Activated CD4-positive, alpha-beta T cell treated with anti-CD3 and anti-CD28 coated beads, Interleukin-10, Interleukin-2, amounts not matched to agents 100 ng/mL and 50 ng/mL, durations not matched to agents 16 hours and 8 hours (primary cell): ENCODE measurements at regions not wholly inside any gene's neighbourhood (a gene's known extent, or its start where the extent isn't known, plus 50 kb on each side); places are given as distances from the start of the nearest gene placed in this dataset.

ENCODE experiments used
- DNase-seq: peaks from one replicate; pipeline ENCODE4 v3.0.0-alpha.2; 2020

DNA sequence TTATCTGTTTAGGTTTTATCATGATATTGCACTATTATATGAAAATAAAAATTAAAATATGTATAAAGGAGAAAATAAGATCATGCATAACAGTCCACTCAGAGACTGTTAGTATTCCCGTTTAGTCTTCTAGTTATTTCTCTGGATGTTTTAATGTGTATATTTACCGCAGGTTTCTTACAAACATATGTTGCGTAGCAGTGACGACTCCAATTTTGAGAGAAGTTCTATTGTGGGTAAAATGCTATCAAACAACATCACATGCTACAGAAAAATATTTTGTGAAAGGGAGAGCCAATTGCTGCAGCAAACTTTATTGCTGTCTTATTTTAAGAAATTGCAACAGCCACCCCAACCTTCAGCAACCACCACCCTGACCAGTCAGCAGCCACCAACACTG lies 72.4 kb upstream of the NXT1 start:
- no peak for DNase-seq

DNA sequence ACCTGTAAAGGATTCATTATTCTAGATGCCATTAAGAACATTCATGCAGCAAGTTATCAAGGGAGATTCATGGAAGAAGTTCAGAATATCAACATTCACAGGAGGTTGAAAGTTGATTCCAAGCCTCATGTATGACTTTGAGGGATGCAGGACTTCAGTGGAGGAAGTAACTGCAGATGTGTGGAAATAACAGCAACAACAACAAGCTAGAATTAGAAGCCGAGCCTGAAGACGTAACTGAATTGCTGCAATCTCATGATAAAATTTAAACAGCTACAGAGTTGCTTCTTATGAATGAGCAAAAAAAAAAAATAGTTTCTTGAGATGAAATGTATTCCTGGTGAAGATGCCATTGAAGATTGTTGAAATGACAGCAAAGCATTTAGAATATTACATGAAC lies 73.3 kb upstream of the NXT1 start:
- no peak for DNase-seq

DNA sequence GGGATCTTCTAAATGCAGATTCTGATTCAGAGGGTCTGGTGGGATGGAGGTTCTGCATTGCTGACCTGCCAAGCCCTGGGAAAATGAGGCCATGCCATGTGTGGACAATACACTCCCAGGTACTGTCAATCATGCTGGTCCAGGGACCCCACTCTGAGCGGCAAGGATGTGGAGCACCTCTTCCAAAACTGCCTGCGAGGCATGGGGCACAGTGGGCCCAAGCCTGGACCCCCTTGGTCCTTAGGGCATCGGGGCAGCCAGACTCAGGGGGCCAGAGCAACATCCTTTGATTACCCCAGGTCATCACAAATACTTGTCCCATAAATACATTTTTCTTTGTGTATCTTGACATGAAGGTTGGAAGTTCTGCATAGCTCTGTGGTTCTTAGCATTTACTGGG lies 76.8 kb upstream of the NXT1 start:
- DNase-seq = no peak

DNA sequence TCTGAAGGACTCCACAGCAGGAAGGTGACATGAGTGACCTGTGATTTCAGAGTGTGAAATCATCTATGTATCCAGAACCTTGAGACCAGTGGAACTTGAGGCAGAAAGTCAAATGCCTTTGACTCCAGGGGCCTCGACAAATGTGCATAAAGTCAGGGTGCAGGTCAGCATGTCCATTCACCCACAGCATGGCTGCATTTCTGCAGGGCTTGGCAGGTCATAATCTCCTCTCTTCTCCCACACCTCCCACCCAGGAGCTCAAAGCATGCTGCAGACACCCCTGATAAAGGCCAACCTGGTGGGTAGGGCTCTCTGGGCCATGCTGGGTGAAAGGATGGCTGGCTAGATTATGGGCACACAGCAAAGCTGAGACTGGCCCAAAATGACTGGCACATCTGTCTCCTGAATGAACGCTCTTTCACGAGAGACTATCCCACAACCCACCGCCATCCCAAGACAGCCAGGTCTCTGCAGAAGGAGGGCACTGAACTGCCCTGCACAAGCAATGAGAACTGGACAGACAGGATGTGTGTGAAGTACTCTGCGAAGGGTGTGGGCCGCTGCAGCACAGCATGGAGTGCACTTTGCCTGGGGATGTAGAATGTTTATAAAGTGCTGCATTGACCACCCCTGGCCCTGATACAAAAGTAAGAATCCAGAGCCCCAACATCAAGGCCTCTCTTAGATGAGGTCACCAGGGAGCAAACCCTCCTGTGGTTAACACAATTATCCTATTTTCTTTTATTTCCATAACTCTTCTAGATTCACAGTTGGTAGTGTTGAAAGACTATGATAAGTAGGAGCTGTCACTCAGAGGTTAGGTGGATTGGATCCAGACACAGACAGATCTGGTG lies 78.2 kb upstream of the NXT1 start:
- DNase-seq = no peak

DNA sequence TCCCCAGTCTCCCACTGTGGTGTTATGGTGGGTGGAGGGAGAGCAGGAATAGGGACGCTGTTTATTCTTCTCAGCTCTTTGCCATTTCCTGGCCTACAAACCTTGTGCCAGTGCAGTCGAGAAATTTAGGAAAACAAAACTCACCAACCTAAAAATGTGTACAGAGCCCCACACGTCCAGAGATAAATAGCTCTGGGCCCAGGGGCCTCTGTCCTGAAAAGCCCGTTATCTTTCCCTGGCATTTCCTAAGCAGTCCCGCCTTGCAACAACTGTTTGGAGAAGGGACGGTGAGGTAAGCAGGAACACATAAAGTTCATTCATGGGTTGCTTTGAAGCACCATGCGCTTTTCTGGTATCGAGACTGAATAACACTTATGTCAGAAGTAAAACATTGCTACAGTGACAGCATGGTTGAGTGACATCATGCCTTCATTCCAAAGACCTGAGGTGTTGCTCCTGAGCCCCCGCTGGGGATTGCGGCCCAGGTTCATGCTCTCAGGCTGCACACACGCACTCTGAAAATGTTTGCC lies 80.1 kb upstream of the NXT1 start:
- DNase-seq = no peak

DNA sequence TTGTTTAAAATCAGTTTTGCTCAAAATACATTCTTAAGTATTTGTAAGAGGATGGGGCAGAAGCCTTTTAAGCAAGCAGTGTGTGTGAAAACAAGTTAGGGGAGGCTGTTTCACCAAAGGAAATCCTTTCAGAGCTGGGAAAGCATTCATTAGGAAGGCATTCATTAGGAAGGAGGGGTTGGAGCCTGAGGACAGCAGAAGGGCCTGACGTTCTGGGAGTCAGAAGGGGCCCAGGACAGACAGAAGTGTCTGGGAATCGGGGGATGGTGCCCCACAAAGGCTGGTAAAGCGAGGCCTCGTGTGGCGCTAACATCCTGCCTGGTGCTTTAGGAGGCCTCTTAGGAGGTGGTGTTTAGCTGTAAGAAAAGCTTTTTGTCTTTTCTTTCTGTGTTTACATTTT lies 80.6 kb upstream of the NXT1 start:
- no peak for DNase-seq

DNA sequence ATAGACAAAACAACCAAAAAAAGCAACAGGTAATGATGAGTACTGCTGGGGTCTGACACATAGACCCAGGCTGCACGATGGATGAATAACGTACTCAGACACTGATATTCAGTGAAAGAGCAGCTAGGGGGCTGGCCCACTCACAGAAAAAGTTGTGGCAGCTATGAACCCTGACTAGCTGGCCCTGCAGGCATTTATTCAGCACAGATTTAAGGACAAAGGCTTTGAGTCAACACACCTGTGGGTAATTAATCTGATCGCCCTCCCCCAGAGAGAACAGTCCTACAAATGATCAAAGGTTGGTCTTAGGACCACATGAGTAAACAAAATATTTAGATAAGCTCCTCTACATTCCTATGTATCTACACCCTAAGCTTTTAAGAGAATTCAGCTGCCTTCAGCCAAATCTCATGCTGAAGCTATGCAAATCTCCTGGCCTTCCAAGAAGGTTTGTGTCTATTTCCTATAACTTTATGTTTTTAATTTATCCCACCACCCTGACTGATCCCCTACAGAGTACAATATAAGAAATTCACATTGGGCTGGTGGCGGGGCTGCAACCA lies 81.7 kb upstream of the NXT1 start:
- no peak for DNase-seq

DNA sequence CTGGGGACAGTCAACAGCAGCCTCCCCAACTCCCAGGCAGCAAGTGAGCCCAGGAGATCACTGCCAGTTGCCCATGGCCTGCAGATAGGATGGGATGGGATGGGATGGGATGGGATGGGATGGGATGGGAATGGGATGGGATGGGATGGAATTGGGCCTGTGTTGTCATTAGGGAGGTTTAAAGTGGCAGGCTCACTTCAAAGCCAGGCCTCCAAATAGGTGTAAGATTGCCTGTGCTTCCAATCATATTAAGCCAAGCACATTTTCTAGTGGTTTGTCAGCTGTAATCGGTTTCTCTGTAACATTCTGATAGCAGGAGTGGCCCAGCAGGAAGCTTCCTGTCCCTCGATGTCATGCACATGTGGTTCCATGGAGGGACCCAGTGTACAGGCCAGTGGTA lies 82.7 kb upstream of the NXT1 start:
- no peak for DNase-seq

DNA sequence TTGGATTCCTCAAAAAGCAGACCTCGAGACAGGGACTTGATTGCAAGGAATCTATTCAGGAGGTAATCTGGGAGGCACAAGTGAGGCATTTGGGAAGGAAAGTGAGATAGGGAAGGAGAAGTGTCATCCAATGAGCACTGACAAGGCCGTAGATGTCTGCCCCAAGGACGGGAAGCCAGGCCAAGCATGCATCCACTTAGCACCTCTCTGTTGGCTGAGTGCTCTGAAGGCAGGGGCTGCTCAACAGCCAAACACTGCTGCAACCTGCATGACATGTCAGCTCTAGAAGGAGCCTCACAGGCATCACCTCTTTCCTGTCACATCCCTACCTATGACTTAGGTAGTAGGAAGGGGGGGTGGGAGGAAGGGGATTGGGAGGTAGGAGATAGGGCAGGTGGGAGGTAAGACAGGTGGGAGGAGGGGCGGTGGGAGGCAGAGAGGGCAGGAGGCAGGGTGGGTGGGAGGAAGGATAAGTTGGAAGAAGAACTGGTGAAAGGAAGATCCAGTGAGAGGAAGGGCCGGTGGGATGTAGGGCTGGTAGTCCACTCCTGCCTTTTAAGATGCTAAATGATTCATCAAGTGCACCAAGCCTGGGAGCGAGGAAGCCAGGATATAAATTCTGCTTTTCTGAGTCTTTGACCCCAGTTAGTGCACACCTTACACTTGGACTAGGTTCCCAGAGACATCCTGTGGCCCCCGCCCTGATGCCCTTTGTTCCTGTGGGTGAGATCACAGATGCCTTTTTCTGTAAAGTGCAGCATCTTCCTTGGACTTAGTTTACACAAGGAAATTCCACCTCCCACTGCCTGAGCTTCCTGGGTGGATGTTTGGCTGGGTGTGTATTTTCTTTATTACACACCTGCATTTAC lies 83.8 kb upstream of the NXT1 start:
- DNase-seq = no peak

DNA sequence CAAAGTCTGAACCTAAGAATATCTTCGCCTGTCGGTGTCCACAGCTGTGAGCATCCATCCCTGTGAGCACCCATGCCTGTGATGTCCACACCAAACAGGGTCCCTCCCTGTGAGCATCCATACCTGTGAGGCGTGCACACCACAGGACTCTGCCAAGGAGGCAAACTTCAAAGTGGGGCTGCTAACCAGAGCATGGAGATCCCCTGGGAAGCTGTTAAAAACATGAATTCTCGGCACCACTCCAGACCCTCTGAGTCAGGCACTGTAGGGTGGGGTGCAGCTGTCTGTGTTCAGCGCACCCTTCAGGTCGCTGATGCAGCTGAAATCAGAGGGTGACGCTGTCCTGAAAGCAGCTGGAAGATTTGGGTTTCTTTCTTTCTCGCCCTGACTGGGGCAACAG lies 85.4 kb upstream of the NXT1 start:
- no peak for DNase-seq

DNA sequence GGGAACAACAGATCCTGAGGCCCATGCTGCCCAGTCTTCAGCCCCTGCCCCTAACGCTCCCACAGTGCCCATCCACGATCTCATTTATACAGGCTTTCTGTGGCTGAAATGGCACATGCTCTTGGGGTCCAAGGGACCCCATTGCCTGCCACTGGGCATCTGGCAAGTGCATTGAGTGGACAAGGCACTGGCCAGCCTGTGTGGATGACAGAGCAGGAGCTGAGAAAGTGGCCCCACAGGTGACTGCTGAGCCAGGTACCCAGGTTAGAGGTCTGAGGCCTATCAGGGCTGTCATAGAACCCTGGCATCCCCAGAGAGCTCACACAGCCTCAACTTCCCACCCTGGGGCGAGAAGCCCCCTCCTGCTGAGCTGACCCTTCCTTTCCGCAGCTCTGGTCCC lies 86.0 kb upstream of the NXT1 start:
- DNase-seq = no peak

DNA sequence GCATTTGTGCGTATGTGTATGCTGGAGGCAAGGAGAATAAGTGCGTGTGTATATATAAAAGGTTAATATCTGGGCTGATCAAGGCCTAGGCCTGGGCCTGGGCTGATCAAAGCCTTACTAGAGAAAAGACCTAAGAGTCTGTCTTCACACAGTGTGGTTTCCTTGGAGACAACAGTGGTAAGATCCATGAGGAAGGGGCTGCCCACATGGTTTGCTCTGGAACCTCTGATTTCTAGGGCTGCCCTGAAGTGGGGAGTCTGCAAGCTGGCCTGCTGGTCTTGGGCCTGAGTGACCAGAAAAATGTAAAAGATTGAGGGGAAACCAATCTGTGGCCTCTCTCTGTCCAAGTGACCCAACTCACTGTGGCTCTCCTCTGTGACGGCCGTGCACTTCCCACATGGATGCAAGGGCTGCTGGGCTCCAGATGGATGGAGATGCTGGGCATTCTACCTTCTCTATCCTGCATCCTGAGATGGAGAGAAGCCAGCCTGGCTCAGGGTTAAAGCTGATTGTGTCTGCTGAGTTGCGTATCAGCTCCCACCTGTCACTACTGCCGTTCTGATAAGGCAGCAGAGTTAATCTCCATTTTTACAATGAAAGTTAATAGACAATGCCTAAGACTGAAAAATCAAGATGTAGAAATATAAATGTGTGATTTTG lies 90.3 kb upstream of the NXT1 start:
- DNase-seq = no peak

DNA sequence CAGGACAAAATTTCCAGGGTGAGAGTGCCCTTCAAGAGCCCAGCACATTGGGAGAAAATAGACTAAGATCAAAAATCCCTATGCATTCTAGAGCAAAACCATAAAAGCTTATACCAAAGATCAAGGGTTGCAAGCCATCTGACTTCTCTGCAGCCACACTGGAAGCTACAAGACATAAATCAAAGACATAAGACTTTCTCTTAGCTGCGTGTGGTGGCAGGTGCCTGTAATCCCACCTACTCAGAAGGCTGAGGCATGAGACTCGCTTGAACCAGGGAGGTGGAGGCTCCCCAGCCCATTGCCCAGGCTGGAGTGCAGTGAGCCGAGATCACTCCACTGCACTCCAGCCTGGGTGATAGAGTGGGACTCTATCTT lies 91.9 kb upstream of the NXT1 start:
- DNase-seq = no peak

DNA sequence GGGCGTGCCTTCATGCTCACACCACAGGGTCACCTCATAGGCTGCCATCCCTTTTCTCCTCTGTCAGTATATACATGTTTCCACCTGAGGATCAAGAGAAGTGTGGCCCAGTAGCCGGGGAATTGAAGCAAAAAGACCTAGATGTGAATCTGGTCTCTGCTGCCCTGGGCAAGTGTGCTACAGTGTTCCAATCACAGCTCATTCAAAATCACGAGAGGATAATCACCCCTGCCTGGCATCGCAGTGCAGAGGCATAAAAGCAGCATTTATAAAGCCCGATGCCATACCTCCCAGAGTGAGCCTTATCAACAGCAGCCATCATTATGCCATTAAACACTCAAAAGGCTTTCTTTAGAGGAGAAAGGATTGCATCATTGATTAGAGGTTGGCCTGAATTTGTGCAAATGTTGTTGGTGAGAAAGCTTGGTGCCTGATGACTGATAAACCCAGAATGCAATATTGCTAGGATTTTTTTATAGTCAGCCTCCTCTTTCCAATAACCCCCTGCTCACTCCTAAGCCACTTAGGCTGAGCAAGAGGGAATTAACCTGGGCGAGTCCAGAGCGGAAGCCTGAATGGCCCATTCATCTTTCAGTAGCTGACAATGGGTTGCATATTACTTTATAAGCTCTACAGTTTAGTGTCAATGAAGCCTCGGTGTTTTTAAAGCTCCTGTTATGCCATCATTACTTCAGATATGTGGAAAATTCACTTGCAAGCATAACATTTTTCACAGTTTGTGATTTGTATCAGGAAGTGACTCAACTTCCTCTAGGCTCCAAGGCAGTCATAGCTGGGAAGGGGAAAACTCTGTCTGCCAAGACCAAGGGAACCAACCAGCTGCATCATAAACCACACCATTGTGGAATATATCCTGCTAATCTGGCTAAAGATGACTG lies 92.5 kb upstream of the NXT1 start:
- DNase-seq = no peak

DNA sequence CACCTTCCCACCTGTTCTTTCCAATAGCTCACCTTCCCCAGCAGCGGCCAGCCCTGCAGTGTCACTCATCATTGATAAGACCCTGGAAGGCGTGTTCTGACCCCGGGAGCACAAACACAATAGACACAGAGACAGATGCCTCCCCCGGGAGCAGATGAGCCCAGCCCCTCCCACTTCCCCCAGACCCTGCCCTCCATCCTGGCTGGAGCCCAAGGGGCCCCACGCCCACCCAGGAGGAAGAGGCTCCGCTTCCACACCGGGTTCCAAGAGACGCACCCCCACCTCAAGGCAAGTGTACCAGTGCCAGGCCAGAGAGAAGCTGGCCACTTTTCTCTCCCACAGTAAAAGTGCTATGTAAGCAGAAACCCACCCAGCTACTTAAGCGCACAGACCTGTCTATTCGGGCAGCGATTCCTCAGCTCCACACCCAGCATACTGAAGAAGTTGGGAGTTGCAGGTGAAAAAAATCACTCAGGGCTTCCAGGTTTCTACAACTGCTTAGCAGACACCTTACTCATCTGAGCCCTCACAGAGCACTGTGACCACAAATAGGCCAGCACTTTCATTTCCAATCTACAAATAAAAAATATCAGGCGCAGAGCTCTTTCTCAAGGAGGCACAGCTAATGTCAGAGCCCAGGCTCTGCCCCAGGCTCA lies 93.4 kb upstream of the NXT1 start:
- no peak for DNase-seq

DNA sequence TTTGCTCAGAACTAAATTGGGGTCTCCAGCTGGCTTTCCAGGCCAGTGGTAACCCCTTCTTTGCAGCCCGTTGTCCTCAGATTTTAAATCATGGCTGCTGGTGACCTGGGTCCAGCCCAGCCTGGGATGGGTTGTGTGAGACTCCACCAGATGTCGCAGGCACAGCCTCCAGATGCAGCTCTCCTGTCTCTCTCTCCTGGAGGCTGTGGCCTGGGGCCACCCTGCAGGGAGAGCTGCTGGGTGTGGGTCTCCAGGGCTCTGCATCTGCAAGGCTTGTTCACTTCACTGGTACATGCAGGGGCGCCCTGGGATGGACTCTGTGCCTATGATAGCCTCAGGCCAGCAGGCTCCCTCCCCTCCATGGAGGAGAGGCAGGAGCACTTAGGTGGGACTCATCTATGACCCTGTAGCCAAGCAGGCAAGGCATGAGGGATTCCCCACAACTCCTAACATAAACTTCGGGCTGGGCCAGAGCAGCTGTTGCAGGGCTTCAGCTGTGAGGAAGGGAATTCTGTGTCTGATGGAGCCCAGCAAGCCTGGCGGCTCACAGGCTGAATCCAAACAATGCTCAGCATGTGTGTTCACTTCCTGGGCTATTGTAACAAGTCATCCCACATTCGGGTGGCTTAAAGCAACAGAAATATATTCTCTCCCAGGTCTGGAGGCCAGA lies 94.7 kb upstream of the NXT1 start:
- no peak for DNase-seq

DNA sequence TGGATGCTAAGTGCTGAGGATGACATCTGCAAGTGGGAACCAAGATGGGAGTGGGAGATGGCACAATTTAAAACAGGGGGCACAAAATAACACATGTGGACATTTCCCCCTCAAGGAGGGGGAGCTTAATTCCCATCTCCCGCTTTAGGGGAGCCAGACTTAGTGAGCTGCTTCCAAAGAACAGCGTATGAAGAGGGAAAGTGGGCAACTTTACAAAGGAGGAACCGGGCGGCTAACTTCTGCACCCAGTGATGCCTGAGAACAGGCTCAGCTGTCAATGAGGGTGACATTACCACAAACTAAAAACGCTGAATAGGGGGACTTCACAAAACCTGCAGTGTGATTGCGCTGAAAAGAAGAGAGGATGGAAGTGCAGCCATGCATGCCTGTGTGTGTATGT lies 95.5 kb upstream of the NXT1 start:
- DNase-seq = no peak

DNA sequence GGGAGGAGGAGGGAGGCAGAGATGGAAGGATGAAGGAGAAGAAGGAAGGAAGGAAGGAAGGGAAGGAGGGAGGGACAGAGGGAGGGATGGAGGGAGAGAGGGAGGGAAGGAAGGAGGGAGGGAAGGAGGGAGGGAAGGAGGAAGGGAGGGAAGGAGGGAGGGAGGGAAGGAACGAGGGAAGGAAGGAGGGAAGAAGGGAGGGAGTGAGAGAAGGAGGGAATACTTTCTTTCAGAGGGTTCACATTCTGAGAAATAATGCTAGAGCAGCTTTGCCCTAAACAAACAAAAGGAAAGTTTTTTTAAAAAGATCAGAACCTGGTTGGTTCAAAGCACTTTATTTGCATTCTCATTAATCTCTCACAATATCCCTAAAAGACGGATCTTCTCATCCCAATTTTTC lies 96.1 kb upstream of the NXT1 start:
- DNase-seq = no peak

DNA sequence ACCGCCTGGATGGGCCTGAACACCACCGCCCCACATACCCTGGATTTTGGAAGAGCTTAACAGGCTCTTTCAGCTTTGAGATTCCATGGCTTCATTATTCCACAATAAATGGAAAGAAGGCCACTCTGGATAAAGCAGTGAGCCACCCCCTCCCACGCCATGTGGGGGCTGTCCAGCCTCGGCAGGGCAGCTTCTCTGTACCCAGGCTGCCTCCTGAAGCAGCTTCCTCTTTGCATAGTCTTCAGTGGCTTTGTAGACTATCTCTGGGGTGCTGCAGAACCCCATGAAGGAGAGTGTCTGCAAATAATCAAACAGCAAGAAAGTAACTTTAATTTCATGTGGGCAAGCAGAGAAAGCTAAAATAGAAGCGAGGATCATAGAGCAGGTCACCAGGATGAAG lies 96.6 kb upstream of the NXT1 start:
- DNase-seq = no peak

DNA sequence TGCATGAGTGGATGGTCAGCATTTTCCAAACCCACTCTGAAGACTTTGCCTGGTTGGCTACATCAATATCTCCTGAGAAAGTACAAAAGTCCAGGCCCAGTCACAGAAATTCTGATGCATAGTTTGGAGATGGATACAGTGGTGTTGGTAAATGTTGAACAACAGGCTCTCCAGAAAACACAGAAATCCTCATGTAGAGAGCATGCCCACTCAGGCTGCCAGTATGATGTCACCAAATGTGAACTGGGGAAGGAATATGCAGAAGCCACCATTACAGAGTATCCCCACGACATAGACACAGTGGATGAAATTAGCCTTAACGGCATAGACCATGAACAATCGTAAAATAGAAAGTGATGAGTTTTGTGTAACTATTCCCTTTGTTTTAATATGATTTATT lies 97.1 kb upstream of the NXT1 start:
- no peak for DNase-seq

DNA sequence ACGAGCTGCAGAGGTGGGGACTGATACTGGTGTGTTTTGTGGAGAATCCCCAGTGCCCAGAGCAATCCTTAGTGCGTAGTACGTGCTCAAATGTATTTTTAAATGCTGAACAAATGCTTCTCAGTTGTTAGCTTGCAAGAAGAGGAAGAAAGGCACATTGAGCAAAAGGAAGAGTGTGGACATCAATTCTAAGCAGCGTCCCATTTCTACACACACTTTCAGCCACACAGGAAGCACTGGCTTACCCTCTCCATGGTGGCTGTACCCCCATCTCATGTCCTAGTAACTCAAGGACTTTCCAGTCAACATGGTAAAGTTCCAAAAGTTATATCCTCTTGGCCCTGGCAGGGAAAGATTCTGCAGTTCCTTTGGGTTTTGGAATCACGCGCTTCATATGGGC lies 98.8 kb upstream of the NXT1 start:
- no peak for DNase-seq
